ENCODE measurements at regions not wholly inside any gene's neighbourhood (a gene's known extent, or its start where the extent isn't known, plus 50 kb on each side); places are given as distances from the start of the nearest gene placed in this dataset.

DNA sequence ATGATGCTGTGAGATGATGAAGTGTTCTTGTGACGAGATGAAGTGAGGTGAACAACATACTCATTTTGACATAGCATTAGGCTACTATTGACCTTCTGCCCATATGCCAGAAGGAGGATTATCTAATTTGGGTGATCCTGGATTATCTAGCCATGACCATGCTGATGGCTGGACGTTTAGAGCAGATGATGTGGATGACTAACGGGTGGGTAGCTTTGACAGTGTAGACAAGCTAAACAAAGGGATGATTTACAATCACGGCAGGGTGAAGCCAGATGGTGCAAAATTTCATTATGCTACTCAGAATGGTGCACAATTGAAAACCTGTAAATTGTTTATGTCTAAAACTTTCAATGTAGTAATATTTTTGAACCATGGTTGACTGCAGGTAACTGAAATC is 2403.4 kb upstream of the ACO1 start:
- TF ChIP-seq, protein P1, sequence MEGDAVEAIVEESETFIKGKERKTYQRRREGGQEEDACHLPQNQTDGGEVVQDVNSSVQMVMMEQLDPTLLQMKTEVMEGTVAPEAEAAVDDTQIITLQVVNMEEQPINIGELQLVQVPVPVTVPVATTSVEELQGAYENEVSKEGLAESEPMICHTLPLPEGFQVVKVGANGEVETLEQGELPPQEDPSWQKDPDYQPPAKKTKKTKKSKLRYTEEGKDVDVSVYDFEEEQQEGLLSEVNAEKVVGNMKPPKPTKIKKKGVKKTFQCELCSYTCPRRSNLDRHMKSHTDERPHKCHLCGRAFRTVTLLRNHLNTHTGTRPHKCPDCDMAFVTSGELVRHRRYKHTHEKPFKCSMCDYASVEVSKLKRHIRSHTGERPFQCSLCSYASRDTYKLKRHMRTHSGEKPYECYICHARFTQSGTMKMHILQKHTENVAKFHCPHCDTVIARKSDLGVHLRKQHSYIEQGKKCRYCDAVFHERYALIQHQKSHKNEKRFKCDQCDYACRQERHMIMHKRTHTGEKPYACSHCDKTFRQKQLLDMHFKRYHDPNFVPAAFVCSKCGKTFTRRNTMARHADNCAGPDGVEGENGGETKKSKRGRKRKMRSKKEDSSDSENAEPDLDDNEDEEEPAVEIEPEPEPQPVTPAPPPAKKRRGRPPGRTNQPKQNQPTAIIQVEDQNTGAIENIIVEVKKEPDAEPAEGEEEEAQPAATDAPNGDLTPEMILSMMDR (IDR thresholded peaks at IDR 0.05) = no peak
- DNase-seq (ENCODE audit: low spot score) (no peak), ATAC-seq (ENCODE audit: low FRiP score) (no peak)

DNA sequence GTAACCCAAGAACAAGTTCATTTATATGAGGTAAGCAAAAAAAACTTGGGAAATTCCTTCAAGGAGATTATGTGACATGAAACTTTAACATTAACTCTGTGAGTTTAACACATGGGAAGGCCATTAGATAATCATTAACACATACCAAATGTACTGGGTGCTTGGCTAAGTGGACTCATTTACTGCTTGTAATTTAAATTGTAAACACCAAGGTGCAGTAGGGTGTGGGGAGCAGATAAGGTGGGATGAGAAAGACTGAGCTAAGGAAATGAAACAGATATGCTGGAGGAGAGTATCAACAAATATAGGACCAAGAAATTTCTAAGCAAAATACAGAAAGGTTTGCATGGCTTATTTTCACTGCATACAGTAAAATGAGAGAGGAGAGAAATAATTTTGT is 2384.8 kb upstream of the ACO1 start:
- DNase-seq (ENCODE audit: low spot score) = no peak
- no peak for ATAC-seq (ENCODE audit: low FRiP score)

DNA sequence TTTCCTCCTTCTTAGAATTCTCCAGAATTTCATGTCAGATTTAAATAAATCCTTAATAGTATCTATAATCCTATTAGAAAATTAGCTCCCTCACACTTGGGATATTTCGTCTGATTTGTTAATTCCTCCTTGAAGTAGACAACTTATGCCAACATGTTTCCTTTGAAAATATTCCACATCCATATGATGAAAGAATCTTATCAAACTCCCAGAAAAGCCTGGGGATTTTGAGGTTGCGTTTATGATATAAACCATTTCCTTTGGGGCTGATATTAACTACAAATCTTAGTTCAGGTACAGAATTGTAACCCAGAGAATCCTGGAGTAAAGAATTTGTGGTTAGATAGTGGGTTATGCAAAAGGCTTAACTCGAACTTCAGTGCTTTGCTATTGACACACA is 2373.8 kb upstream of the ACO1 start:
- TF ChIP-seq, protein P1 (IDR thresholded peaks at IDR 0.05) = no peak
- DNase-seq (ENCODE audit: low spot score) = no peak
- ATAC-seq (ENCODE audit: low FRiP score) = no peak

More for the DNA sequence above, 2384.8 kb upstream of the ACO1 start:
- TF ChIP-seq, protein P1 (IDR thresholded peaks at IDR 0.05) = no peak

DNA sequence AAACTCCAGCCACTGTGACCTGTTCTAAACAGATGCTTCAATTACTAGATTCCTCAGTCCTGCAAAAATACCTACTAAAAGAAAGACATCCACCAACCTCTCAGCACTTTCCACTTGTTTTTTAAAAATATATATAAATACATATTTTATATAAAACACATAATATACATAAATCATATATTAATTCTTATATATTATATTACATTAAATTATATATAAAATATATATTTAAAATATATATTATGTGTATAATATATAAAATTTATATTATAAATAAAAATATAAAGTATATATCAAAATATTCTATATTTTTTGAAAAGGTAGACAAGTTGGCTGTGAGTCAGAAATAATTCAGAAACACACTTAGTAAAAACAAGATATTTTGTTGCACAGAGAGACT is 2371.8 kb upstream of the ACO1 start:
- TF ChIP-seq, protein P1 (IDR thresholded peaks at IDR 0.05) = no peak
- ATAC-seq (ENCODE audit: low FRiP score) (no peak), DNase-seq (ENCODE audit: low spot score) (no peak)

DNA sequence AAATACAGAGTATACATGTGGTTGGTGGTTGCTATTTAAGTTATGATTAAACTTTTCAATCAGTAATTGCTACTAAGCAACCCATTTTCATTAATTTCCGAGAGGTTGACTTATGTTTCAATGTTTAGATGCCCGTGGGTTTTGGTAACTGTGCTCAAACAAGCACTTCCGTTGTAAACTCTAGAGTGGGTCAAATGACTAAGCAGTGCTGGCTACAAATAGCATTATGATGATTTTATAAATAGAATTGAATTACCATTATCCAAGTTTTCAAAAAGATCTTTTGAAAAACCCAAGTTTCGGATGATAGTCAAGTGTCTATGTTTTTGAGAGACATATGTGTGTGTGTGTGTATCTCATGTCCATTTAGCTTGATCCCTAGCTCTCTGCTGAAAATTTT is 2369.4 kb upstream of the ACO1 start:
- DNase-seq (ENCODE audit: low spot score) = no peak
- no peak for ATAC-seq (ENCODE audit: low FRiP score)
- TF ChIP-seq, protein P1 (IDR thresholded peaks at IDR 0.05) = no peak

DNA sequence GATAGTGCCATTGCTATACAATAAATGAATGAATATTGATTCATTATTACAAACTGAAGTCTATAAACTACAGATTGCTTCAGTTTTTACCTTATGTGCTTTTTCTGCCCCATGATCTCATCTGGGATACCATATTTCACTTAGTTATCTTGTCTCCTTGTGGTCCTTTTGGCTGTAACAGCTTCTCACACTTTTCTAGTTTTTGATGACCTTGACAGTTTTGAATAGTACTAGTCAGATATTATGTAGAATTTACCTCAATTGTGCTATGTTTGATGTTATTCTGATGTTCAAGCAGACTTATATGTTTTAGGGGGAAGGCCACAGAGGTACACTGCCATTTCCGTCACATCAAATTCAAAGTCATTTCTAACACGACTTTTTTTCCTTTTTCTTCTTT is 2364.3 kb upstream of the ACO1 start:
- ATAC-seq (ENCODE audit: low FRiP score) (no peak), DNase-seq (ENCODE audit: low spot score) (no peak)
- TF ChIP-seq, protein P1 (IDR thresholded peaks at IDR 0.05) = no peak

DNA sequence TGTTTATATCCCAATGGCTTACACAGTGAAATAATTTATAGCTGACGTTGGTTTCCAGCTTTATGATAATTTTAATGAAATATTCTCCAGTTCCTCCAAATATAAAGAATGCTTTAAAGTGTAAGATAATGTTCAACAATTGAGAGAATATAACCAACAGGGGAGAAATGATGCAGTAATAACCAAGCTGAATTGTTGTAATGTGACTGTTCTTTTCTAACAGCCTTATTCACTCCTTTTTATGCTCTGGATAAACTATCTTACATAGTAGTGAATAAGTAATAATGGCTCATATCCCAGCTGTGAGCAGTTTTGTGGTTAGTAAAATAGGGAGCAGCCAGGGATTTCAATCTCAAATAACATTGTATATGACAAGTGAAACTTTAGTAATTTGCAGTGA is 2348.7 kb upstream of the ACO1 start:
- ATAC-seq (ENCODE audit: low FRiP score) (no peak), DNase-seq (ENCODE audit: low spot score) (no peak)
- TF ChIP-seq, protein P1 (IDR thresholded peaks at IDR 0.05) = no peak
